NCI-H748 (cell line): ENCODE measurements at regions not wholly inside any gene's neighbourhood (a gene's known extent, or its start where the extent isn't known, plus 50 kb on each side); places are given as distances from the start of the nearest gene placed in this dataset.
A peak's percentile ranks its signal among the peaks of the same experiment; 100 is the strongest.

Experiments
- DNase-seq: peaks from one replicate; lab custom pipeline; 2025; ENCODE audit not compliant: unreplicated experiment; lab: John Stamatoyannopoulos, UW

DNA sequence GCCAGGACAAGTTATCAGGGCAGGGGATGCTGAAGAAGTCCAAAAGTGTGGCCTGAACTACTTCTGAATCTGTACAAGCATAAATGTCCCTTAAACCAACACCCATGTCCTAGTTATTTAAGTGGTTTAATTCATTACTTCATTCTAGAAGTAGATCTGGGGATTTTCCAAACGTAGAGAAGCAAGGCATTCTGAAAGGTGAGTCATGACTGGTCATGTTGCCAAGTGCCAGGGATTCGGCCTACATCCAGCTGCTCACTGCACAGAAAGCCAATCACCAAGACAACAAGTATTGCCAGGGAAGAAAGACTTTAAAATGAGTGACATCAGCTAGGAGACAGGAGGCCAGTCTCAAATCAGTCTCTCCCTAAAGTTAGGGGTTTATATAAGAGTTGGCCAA is 396.6 kb downstream of the GABRB3 start:
- DNase-seq = no peak

- no peak for DNase-seq
Measured at GRCh38 chr15:26374806-26375205, 398.1 kb downstream of the GABRB3 start.

DNA sequence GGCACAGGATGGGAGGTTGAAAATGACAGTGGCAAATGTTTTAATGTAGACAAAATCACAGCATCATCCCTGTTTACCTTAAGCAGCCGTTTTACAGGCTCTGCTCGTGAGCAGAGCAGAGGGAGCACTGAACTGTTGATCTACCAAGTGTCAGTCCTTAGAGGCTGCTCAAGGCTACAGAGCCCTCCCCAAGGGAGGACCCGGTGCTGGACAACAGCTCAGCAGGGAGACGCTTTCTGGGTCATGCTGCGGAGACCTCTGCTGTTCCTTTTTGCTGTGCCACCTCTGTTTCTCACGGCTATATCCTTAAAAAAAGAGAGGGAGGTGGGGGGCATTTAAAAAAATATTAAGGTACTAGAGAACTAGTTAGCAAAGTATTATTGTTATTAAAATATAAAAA is 400.2 kb downstream of the GABRB3 start:
- no peak for DNase-seq

DNA sequence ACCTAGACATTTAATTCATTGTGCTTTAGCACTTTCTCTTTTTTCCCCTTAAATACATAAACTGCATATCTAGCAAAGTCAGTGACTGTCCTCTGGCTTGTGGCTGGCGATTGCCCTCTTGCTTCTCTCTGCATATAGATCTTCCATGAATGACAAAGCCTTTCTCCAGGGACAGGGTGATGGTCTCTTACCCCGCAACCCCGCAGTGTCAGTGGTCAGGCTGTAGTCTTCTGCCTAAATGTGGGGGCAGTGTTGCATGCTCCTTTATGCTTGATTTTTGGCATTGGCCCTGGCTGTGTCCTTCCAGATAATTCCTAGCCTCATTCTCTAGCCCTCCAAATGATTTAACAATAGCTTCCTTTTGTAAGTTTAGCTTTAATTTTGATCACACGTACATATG is 407.8 kb downstream of the GABRB3 start:
- DNase-seq = no peak

DNA sequence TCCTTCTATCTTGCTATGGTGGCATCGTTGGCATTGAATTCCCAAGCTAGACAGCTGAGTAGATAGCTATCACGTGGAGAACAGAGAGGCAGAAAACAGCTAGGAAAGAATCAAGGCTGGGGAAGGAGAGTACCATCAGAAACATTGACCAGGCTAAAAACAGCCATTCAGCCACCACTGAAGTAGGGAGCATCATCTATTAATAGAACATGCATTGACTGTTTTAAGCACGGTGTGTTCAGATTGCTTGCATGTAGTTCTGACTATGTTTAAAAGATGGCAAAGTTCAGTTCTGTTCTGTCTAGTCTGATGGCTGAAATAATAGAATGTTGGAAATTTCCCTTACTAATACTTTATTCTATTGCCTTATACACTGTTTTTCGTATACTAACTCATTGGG is 413.0 kb downstream of the GABRB3 start:
- DNase-seq = no peak

DNA sequence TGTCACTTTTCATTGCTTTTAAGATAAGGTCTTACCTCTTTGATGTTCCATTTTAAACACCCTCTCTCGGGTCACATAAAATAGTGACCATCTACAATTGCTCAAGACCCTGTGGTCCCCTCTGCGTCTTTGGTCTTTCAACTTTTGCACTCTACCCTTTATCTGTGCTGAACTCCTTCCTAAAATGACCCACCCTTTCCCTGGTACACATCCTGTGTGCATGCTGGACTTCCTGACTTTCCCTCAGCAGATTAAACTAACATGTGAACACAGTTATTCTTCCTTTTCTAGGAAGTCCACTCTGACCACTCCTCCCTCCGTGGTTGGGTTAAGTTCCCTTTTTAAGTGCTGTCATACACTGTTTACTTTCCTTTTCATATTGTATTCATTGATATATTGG is 414.2 kb downstream of the GABRB3 start:
- DNase-seq = no peak

- no peak for DNase-seq
Measured at GRCh38 chr15:26357653-26358052, 415.2 kb downstream of the GABRB3 start.

GRCh38 chr15:26355472-26356074 is 417.3 kb downstream of the GABRB3 start:
- peak; percentile 90 for DNase-seq

- peak; percentile 3 for DNase-seq
Measured at GRCh38 chr15:26352909-26353308, 420.0 kb downstream of the GABRB3 start.

- no peak for DNase-seq
Measured at GRCh38 chr15:26352406-26352805, 420.5 kb downstream of the GABRB3 start.

GRCh38 chr15:26325495-26325894 is 447.4 kb downstream of the GABRB3 start:
- peak; percentile 2 for DNase-seq

GRCh38 chr15:26323566-26323965 is 449.3 kb downstream of the GABRB3 start:
- no peak for DNase-seq

DNA sequence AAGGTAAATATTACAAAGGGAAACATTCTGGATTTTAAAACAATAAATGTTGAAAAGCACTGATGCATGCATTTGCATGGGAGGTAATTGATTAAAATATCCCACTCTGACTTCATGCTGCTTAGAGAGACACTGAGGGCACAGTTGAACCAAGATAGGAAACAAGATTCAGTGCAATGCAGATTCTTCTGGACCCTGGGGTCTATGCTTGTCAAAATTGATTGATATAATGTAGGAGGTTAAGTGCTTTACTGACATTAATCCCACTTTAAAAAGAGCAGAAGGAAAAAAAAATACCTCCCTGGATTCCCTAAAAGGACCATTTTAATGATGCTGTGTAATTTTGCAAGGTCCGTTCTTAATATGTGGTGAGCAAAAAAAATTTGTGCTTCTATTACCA is 454.2 kb downstream of the GABRB3 start:
- DNase-seq = no peak

GRCh38 chr15:26314577-26314976 is 451.4 kb upstream of the ATP10A start:
- no peak for DNase-seq

GRCh38 chr15:26311710-26312236 is 448.6 kb upstream of the ATP10A start:
- no peak for DNase-seq

DNA sequence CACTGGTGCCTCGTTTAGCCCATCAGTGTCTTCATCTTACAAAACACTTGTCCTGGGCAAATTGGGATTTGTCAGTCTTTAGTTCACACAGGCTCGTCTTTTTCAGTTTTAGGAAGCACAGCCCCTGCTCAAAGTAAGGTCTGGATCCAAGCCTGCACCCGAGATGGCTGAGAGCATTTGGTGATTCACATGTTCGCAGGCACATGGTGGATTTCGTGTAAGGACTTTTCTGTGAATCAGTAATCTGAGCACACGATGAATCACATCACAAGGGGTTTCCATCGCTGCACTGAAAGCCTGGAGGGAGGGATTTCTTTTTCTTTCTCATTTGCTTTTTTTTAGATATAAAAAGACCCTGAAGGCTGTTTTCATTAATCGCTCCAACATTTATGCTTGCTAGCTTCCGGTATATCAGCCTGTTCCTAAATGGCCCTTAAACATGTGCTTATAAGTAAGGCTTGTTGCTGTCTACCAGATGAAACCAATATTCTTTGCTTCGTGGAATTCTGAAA is 435.6 kb upstream of the ATP10A start:
- no peak for DNase-seq

- DNase-seq = no peak
Measured at GRCh38 chr15:26298010-26298658, 435.0 kb upstream of the ATP10A start.

GRCh38 chr15:26295336-26296085 is 432.4 kb upstream of the ATP10A start:
- peak; percentile 71 for DNase-seq

GRCh38 chr15:26294059-26294689 is 431.0 kb upstream of the ATP10A start:
- DNase-seq = peak; percentile 57

DNA sequence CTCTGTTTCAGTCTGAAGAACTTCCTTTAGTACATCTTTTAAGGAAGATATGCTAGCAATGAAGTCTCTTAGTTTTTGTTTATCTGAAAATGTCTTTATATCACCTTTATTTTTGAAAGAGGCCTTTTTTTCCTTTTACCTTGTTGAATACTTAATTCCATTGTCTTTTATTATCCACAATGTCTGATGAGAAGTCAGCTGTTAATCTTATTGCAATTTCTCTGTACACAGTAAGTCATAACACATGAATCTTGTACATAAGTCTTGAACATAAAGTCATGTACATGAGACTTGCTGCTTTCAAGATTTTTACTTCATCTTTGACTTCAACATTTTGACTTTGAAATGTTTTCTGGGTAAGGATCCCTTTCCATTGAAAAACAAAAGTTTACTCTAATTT is 424.3 kb upstream of the ATP10A start:
- DNase-seq = no peak

- DNase-seq = no peak
Measured at GRCh38 chr15:26280281-26280680, 417.2 kb upstream of the ATP10A start.
